ENCODE measurements at regions not wholly inside any gene's neighbourhood (a gene's known extent, or its start where the extent isn't known, plus 50 kb on each side); places are given as distances from the start of the nearest gene placed in this dataset.
A peak's percentile ranks its signal among the peaks of the same experiment; 100 is the strongest.

DNA sequence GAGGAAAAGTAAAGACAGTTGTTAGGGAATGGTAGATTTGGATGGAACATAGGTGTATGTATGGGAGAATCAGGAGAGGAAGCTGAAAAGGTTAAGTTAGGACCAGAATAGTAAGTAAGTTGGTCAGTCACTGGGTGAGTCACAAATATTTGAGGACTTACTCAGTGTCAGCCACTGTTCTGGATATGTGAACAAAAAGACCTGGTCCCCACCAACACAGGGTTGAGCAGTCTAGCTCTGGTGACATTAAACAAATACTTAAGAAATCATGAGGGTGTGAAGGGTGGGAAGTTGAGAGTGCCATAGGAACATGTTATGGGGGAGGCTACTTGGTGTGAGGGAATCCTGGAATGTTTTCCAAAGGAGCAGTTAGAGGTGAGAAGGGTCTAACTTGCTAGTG lies 246.9 kb downstream of the PTEN start:
- Histone ChIP-seq H3K27me3 (ENCODE audit: low read length) (no peaks in the 10 kb centered on the region), H3K9me2 (replicated peaks; ENCODE audit: insufficient read depth, low read length) (no peaks in the 10 kb centered on the region), H3K27ac (ENCODE audit: low read length) (peak overlapping the region; percentile 99), H3K4me2 (ENCODE audit: low read depth, low read length, poor library complexity, severe bottlenecking) (peak overlapping the region; percentile 35), H3K9me3 (ENCODE audit: low read length) (no peaks in the 10 kb centered on the region), H3K79me2 (ENCODE audit: low read length) (no peaks in the 10 kb centered on the region), H3K36me3 (ENCODE audit: insufficient read depth, low read length) (no peaks in the 10 kb centered on the region), H3K9ac (ENCODE audit: low read length) (peak overlapping the region; percentile 59), H3K4me1 (ENCODE audit: low read length) (peaks cover 89% of the 10 kb centered on the region), H4K20me1 (ENCODE audit: insufficient read depth, low read depth, low read length) (no peaks in the 10 kb centered on the region), H3K4me3 (ENCODE audit: low read length) (no peak overlapping the region), H2AFZ (ENCODE audit: low read length) (peak overlapping the region; percentile 45; the same call in 1 of the 2 replicates)
- peak; percentile 50 for DNase-seq

DNA sequence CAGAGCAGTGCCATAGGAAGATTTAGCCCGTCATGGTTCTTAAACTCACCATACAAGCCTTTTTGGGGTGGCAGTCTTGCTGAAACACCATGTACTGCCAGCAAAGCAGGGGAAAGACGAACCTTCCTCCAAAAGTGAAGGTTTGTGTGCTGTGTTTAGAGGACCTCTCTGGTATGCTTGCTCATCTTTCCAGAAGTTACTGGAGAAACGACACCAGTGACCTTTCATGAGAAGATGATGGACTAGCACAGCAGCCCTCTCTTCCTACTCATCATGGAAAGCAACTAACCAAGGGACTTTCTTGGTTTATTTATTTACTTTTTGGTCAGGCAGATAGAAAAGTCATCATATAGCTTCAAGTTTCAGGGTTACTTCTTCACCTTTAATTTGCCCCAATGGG lies 247.4 kb downstream of the PTEN start:
- Histone ChIP-seq H3K27me3 (ENCODE audit: low read length) (no peaks in the 10 kb centered on the region), H2AFZ (ENCODE audit: low read length) (peak overlapping the region; percentile 45; the same call in 1 of the 2 replicates), H3K4me3 (ENCODE audit: low read length) (no peak overlapping the region), H3K27ac (ENCODE audit: low read length) (peak overlapping the region; percentile 99), H3K9me2 (replicated peaks; ENCODE audit: insufficient read depth, low read length) (no peaks in the 10 kb centered on the region), H4K20me1 (ENCODE audit: insufficient read depth, low read depth, low read length) (no peaks in the 10 kb centered on the region), H3K9me3 (ENCODE audit: low read length) (no peaks in the 10 kb centered on the region), H3K4me2 (ENCODE audit: low read depth, low read length, poor library complexity, severe bottlenecking) (peak overlapping the region; percentile 35), H3K4me1 (ENCODE audit: low read length) (peaks cover 90% of the 10 kb centered on the region), H3K79me2 (ENCODE audit: low read length) (no peaks in the 10 kb centered on the region), H3K36me3 (ENCODE audit: insufficient read depth, low read length) (no peaks in the 10 kb centered on the region), H3K9ac (ENCODE audit: low read length) (peak overlapping the region; percentile 59)
- peak; percentile 49 for DNase-seq

DNA sequence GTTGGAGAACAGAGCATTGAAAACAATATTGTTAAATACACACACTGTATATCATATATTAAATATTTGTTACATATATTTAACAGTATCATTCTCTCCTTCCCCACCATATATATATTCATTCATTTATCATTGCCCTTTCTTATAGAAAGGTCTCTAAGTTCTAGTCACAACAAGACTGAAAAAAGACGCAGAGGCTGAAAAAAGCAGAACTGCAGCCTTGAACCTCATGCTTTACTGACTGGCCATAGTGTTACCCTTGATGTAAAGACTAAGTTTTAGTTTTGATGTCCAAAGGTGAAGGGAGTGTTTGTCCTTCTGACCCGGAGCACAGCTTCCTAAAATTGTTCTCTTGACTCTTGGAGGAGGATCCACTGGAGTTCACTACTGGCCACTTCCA lies 247.9 kb downstream of the PTEN start:
- H3K4me2 ChIP-seq (ENCODE audit: low read depth, low read length, poor library complexity, severe bottlenecking): peak overlapping the region; percentile 35
- H3K9ac ChIP-seq (ENCODE audit: low read length): peak overlapping the region; percentile 59; the same call in 1 of the 2 replicates
- H3K27ac ChIP-seq (ENCODE audit: low read length): peak overlapping the region; percentile 99
- no peaks in the 10 kb centered on the region for H3K9me3 ChIP-seq (ENCODE audit: low read length)
- no peak overlapping the region for H2AFZ ChIP-seq (ENCODE audit: low read length)
- H3K79me2 ChIP-seq (ENCODE audit: low read length): no peaks in the 10 kb centered on the region
- DNase-seq: peak; percentile 57
- no peaks in the 10 kb centered on the region for H3K9me2 ChIP-seq (replicated peaks; ENCODE audit: insufficient read depth, low read length)
- H3K4me1 ChIP-seq (ENCODE audit: low read length): peaks cover 90% of the 10 kb centered on the region
- no peaks in the 10 kb centered on the region for H3K36me3 ChIP-seq (ENCODE audit: insufficient read depth, low read length)
- H4K20me1 ChIP-seq (ENCODE audit: insufficient read depth, low read depth, low read length): no peaks in the 10 kb centered on the region
- H3K4me3 ChIP-seq (ENCODE audit: low read length): no peak overlapping the region
- H3K27me3 ChIP-seq (ENCODE audit: low read length): no peaks in the 10 kb centered on the region

DNA sequence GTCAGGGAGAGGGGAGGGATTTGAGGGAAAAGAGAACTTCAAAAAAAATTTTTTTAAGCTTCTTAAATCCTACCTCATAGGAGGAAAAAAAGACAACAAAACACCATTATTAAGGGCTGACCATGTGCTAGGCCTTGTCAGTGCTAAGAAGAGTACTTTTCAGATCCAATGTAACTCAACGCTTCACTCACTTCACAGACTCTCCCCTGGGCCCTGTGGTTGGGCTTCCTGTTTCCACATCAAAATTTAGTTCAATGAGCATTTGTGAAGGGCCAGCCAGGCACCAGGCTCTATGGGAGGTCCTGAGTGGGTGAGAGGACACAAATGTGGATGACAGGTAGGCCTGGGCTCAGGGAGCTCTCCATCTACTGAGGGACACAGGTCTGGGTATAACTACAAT lies 249.8 kb downstream of the PTEN start:
- Histone ChIP-seq H3K4me2 (ENCODE audit: low read depth, low read length, poor library complexity, severe bottlenecking) (peak overlapping the region; percentile 50), H3K4me1 (ENCODE audit: low read length) (peaks cover 91% of the 10 kb centered on the region), H2AFZ (ENCODE audit: low read length) (no peak overlapping the region), H3K4me3 (ENCODE audit: low read length) (peak overlapping the region; percentile 16; the same call in 1 of the 2 replicates), H3K27me3 (ENCODE audit: low read length) (no peaks in the 10 kb centered on the region), H3K27ac (ENCODE audit: low read length) (peak overlapping the region; percentile 99), H3K36me3 (ENCODE audit: insufficient read depth, low read length) (no peaks in the 10 kb centered on the region), H3K9ac (ENCODE audit: low read length) (peak overlapping the region; percentile 69), H3K9me2 (replicated peaks; ENCODE audit: insufficient read depth, low read length) (no peaks in the 10 kb centered on the region), H4K20me1 (ENCODE audit: insufficient read depth, low read depth, low read length) (no peaks in the 10 kb centered on the region), H3K9me3 (ENCODE audit: low read length) (no peaks in the 10 kb centered on the region), H3K79me2 (ENCODE audit: low read length) (no peaks in the 10 kb centered on the region)
- DNase-seq: peak; percentile 91

DNA sequence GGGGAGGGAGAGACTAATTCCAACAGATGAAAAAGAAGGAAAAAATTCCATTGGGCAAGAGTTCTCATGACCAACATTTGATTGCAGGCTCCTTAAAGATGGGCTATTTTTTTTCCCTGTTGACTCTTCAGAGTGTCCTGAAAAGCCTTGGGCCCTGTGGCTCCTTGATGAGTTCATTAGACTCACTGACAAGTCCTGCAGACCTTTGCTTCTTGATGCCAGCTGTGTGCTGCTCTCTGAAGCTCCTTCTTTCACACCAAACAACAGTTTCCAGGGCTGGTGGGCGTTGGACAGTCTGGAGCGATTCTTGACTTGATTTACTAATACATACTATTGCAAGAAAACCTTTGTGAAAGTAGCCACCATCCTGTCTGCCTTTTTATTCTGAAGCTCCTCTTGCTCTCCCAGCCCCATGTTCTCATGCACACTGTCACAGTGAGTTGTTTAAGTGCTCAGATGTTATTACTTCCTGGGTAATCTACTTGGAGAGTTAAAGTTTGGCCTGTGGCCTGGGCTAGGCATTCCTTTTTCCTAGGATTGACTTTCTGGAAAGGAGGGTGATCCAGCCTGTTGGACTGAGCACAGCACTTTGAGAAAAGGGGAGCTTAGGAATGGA lies 250.3 kb downstream of the PTEN start:
- Histone ChIP-seq H3K9ac (ENCODE audit: low read length) (peak overlapping the region; percentile 69), H3K9me2 (replicated peaks; ENCODE audit: insufficient read depth, low read length) (no peaks in the 10 kb centered on the region), H3K27me3 (ENCODE audit: low read length) (no peaks in the 10 kb centered on the region), H4K20me1 (ENCODE audit: insufficient read depth, low read depth, low read length) (no peaks in the 10 kb centered on the region), H3K4me1 (ENCODE audit: low read length) (peaks cover 91% of the 10 kb centered on the region), H3K79me2 (ENCODE audit: low read length) (no peaks in the 10 kb centered on the region), H3K9me3 (ENCODE audit: low read length) (no peaks in the 10 kb centered on the region), H3K4me2 (ENCODE audit: low read depth, low read length, poor library complexity, severe bottlenecking) (peak overlapping the region; percentile 50), H3K36me3 (ENCODE audit: insufficient read depth, low read length) (no peaks in the 10 kb centered on the region), H3K4me3 (ENCODE audit: low read length) (peak overlapping the region; percentile 16; the same call in 1 of the 2 replicates), H2AFZ (ENCODE audit: low read length) (no peak overlapping the region), H3K27ac (ENCODE audit: low read length) (peak overlapping the region; percentile 99)
- DNase-seq: peak; percentile 56

DNA sequence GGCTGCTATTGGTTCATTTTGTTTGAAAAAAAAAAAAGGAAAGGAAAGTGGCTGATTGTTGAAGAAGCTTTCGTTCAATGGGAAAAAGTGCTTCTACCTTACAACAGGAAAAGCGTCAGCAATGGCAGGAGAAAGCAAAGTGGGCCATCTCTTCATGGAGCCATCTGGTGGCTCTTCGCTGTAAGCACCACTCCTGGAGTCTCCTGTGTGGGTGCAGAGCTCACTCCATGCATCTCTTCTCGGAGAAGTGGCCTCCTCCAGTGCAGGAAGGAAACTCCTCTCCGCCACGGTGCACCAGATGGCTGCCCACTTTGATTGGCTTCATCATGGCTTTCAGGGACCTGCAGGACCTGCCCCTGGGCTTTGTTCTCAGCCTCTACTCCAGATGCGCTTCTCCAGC lies 250.9 kb downstream of the PTEN start:
- H3K4me3 ChIP-seq (ENCODE audit: low read length): 0 out of 2 replicates have a peak overlapping the region, but pooled peaks have one; percentile 16
- H3K9me2 ChIP-seq (replicated peaks; ENCODE audit: insufficient read depth, low read length): no peaks in the 10 kb centered on the region
- H4K20me1 ChIP-seq (ENCODE audit: insufficient read depth, low read depth, low read length): no peaks in the 10 kb centered on the region
- peak; percentile 77 for DNase-seq
- H3K79me2 ChIP-seq (ENCODE audit: low read length): no peaks in the 10 kb centered on the region
- peak overlapping the region; percentile 69 for H3K9ac ChIP-seq (ENCODE audit: low read length)
- H3K27me3 ChIP-seq (ENCODE audit: low read length): no peaks in the 10 kb centered on the region
- peaks cover 94% of the 10 kb centered on the region for H3K4me1 ChIP-seq (ENCODE audit: low read length)
- H2AFZ ChIP-seq (ENCODE audit: low read length): no peak overlapping the region
- peak overlapping the region; percentile 50 for H3K4me2 ChIP-seq (ENCODE audit: low read depth, low read length, poor library complexity, severe bottlenecking)
- no peaks in the 10 kb centered on the region for H3K36me3 ChIP-seq (ENCODE audit: insufficient read depth, low read length)
- H3K9me3 ChIP-seq (ENCODE audit: low read length): no peaks in the 10 kb centered on the region
- peak overlapping the region; percentile 99 for H3K27ac ChIP-seq (ENCODE audit: low read length)

DNA sequence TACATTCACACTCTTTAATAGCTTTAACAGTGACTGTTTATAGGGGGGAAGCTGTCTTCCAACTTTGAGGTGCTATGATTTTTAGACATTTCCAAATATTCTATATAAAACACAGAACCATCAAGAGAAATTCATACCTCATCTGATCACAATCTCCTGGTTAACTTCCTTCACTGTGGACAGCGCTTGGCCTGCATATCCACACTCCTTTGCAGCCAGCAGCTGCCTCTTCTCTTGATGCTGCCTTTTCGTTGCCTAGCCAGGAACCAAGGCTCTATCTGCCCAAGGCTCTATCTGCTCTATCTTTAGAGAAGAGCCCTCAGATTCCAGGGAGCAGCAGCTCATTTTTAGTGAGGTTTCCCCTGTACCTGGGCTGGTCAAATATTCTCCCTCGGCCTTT lies 252.0 kb downstream of the PTEN start:
- Histone ChIP-seq H3K9ac (ENCODE audit: low read length) (peak overlapping the region; percentile 69), H2AFZ (ENCODE audit: low read length) (no peak overlapping the region), H3K4me3 (ENCODE audit: low read length) (no peak overlapping the region), H3K27ac (ENCODE audit: low read length) (peak overlapping the region; percentile 99), H3K4me1 (ENCODE audit: low read length) (peaks cover 100% of the 10 kb centered on the region), H3K9me2 (replicated peaks; ENCODE audit: insufficient read depth, low read length) (no peaks in the 10 kb centered on the region), H4K20me1 (ENCODE audit: insufficient read depth, low read depth, low read length) (no peaks in the 10 kb centered on the region), H3K4me2 (ENCODE audit: low read depth, low read length, poor library complexity, severe bottlenecking) (peak overlapping the region; percentile 50), H3K27me3 (ENCODE audit: low read length) (no peaks in the 10 kb centered on the region), H3K9me3 (ENCODE audit: low read length) (no peaks in the 10 kb centered on the region), H3K79me2 (ENCODE audit: low read length) (no peaks in the 10 kb centered on the region), H3K36me3 (ENCODE audit: insufficient read depth, low read length) (no peaks in the 10 kb centered on the region)
- no peak for DNase-seq

DNA sequence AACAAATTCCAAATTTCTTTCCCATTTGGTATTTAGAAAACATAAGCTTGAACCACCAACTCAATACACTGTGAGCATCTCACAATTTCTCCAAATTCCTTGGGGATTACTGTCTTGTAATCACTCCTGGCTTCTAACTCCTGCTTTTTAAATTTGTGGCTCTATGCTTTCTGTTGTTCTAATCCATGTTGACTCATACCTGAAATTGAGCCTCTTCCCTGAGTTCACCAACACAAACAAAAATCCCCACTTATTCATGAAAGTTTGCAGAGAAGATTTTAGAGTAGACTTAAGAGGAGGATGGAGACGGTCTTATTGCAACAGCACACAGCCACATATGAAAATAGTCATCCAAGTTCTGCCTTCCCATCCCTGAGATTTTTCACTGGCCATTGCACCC lies 252.5 kb downstream of the PTEN start:
- H3K36me3 ChIP-seq (ENCODE audit: insufficient read depth, low read length): no peaks in the 10 kb centered on the region
- H3K4me2 ChIP-seq (ENCODE audit: low read depth, low read length, poor library complexity, severe bottlenecking): peak overlapping the region; percentile 61

More for the DNA sequence above, 252.5 kb downstream of the PTEN start:
- no peak for DNase-seq
- H3K4me3 ChIP-seq (ENCODE audit: low read length): no peak overlapping the region
- peak overlapping the region; percentile 99 for H3K27ac ChIP-seq (ENCODE audit: low read length)
- peaks cover 100% of the 10 kb centered on the region for H3K4me1 ChIP-seq (ENCODE audit: low read length)
- no peaks in the 10 kb centered on the region for H4K20me1 ChIP-seq (ENCODE audit: insufficient read depth, low read depth, low read length)
- H3K9me2 ChIP-seq (replicated peaks; ENCODE audit: insufficient read depth, low read length): no peaks in the 10 kb centered on the region
- no peaks in the 10 kb centered on the region for H3K79me2 ChIP-seq (ENCODE audit: low read length)
- no peaks in the 10 kb centered on the region for H3K27me3 ChIP-seq (ENCODE audit: low read length)
- H2AFZ ChIP-seq (ENCODE audit: low read length): no peak overlapping the region
- no peaks in the 10 kb centered on the region for H3K9me3 ChIP-seq (ENCODE audit: low read length)
- H3K9ac ChIP-seq (ENCODE audit: low read length): peak overlapping the region; percentile 69
